ENCODE measurements at regions not wholly inside any gene's neighbourhood (a gene's known extent, or its start where the extent isn't known, plus 50 kb on each side); places are given as distances from the start of the nearest gene placed in this dataset.

DNA sequence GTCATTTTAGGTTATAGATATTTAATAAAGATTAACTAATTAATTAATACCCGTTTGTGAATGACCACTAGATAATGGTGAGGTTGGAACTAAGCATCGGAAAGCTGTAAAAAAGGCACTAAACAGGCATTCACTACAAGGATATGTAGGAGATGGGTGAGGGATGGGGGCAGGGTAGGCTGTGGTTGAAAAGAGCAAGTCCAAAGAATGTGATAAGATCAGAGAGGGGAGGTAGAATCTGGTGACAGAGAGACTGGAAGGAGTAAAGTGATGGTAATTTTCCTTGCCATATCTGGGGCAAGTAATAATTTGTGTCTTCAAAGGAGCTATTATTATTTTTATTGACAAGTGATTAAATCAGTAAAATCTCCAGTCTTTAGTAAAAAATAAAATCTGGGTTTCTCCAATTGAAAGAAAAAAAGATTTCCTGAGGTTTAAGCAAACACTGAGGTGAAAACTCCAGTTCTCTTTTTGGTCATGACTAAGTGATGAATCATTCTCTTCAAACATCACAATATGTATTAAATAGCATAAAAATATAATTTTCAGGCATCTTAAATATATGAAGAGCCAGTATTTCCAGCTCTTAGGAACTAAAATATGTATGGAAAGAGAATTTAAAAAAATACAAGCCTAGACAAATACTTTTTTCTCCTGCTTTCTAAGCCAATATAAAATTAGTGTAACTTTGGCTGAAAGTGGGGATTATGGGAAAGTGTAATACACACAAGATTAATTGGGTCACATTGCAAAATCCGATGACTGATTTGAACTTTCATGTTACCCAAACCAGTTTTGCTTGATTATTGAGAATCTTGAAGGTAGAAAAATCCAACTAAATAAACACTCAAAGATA lies 259.1 kb upstream of the RBMS1 start:
- TF ChIP-seq, protein P1, sequence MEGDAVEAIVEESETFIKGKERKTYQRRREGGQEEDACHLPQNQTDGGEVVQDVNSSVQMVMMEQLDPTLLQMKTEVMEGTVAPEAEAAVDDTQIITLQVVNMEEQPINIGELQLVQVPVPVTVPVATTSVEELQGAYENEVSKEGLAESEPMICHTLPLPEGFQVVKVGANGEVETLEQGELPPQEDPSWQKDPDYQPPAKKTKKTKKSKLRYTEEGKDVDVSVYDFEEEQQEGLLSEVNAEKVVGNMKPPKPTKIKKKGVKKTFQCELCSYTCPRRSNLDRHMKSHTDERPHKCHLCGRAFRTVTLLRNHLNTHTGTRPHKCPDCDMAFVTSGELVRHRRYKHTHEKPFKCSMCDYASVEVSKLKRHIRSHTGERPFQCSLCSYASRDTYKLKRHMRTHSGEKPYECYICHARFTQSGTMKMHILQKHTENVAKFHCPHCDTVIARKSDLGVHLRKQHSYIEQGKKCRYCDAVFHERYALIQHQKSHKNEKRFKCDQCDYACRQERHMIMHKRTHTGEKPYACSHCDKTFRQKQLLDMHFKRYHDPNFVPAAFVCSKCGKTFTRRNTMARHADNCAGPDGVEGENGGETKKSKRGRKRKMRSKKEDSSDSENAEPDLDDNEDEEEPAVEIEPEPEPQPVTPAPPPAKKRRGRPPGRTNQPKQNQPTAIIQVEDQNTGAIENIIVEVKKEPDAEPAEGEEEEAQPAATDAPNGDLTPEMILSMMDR (conservative IDR thresholded peaks at IDR 0.05): no peak
- no peak for TF ChIP-seq ZFX (IDR thresholded peaks at IDR 0.05)

All from C4-2B (cell line).